Astrocyte of the cerebellum (primary cell): ENCODE measurements at regions not wholly inside any gene's neighbourhood (a gene's known extent, or its start where the extent isn't known, plus 50 kb on each side); places are given as distances from the start of the nearest gene placed in this dataset.

Experiments
- DNase-seq: peaks from one replicate; pipeline ENCODE4 v3.0.0-alpha.2; 2011; ENCODE audit warnings: low read depth
- H3K4me3 ChIP-seq: 2 replicates; pipeline ENCODE4 v1.5.1; 2011; ENCODE audit warnings: mild to moderate bottlenecking, low read depth, low read length, moderate library complexity
- CTCF ChIP-seq: IDR thresholded peaks from 2 replicates; pipeline ENCODE4 v1.5.1; 2012; ENCODE audit warnings: low read length, low read depth, moderate library complexity, mild to moderate bottlenecking; ENCODE audit errors: missing control alignments
- in situ Hi-C: cut with HindIII; loops from 2 replicates; pipeline ENCODE4 v1.10.0; 2017; ENCODE audit warnings: low sequenced_read_pairs

DNA sequence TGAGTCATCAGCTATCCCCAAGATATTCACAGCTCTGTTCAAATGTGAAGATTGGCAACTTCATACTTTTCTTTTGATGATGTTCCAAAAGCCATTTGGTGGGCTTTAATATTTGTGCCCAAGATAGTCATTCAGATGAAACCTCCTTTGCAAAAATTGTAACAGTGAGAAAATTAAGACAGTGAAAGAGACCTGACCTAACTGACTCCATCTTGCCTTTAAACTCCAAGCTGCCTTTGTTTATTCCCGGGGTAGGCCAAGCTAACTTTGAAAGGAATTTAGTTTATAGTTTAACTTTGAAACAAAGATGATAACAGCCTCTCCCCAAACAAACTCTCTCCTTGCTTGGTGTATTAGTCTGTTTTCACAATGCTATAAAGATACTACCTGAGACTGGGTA, 221.1 kb downstream of the KTN1 start:
- in situ Hi-C loops = no loop called here
- no peak overlapping the region for H3K4me3 ChIP-seq
- DNase-seq = no peak
- TF ChIP-seq CTCF = no peak

DNA sequence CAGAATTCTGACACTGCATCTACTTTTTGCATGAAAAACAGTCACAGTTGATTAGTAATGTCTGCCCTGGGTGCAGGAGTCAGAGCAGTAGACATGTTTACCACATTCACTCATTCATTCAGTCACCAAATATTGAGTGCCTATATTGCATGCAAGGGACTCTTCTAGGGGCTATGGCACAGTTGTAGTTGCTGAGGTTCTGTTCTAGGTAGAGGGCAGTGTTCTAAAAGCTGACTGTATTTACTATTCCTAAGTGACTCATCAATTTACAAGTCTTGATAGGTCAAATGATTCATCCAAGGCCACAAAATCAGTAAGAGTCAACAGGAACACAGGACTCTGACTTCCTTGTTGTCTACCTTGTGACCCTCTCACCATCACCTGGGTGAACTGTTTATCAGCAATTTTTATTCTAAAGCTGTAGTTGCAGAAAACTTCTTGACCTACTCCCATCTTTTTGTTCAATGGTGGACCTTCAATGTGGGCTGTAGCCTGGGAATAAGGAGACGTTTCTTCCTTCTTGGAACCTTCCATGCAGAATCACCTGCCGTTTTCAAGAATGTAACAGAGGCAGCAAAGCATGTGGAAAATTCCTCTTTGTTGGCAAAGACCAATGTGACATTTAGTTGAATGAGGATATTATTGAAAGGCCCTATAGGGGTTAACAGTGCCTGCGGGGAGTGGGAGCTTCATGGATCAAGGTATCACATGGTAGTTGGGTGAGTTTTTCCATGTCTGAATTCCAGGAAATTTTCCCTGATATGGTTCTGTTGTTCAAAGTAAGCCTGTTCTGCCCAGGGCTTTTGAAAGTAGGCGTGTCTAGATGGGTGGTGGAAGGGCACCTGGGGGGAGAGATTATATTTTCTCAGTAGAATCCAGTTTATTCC, 223.2 kb downstream of the KTN1 start:
- in situ Hi-C loops = no loop called here
- TF ChIP-seq CTCF = no peak
- H3K4me3 ChIP-seq = no peak overlapping the region
- no peak for DNase-seq

DNA sequence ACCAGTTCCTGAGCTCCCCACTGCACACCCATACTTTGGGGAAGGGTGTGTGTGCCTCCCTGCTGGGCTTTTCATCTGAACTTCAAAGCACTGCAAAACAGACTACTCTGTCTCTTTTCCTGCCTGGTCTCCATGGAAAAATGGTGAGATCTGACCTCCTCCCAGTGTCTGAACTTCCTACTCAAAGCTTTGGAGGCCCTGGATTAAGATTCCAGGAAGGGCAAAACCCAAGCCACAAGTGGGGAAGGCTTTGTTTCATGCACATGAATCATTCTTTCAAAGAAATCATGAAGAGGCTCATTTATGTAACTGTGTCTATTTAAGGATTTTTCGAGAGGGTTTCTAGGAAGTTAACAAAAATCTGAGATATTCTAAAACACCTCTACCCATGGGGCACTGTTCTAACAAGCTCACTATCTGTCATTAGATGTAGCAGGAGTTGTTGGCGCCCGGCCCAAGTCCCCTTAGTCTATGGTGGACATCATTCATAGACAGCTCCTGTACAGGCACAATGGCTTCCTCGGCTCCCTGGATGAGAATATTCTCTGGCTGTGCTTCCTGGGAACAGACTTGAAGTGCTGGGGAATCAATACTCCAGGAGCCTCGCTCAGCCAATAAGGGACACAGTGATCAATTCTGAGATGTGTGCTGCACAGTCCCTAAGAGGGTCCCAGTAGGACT, 224.0 kb downstream of the KTN1 start:
- in situ Hi-C loops = no loop called here
- H3K4me3 ChIP-seq = no peak overlapping the region
- no peak for TF ChIP-seq CTCF
- no peak for DNase-seq

DNA sequence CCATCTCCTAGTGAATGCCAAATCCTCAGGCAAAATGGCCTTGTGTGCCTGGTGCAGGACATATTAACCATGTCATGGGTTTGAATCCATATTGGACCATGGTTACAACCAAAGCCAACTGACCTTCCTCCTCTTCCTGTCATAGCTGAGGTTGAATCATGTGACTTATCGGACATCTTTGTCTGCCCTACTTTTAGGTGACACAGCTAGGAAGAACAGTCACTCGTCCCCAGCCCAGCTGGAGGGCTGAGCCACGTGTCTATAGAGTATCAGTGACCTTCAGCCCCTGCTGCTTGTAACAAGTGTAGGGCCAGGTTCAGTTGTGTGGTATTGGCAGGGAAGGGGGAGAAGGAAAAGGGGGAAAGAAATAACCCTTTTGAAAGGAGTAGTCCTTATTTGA, 225.2 kb downstream of the KTN1 start:
- in situ Hi-C loops = no loop called here
- no peak overlapping the region for H3K4me3 ChIP-seq
- no peak for DNase-seq
- no peak for TF ChIP-seq CTCF

DNA sequence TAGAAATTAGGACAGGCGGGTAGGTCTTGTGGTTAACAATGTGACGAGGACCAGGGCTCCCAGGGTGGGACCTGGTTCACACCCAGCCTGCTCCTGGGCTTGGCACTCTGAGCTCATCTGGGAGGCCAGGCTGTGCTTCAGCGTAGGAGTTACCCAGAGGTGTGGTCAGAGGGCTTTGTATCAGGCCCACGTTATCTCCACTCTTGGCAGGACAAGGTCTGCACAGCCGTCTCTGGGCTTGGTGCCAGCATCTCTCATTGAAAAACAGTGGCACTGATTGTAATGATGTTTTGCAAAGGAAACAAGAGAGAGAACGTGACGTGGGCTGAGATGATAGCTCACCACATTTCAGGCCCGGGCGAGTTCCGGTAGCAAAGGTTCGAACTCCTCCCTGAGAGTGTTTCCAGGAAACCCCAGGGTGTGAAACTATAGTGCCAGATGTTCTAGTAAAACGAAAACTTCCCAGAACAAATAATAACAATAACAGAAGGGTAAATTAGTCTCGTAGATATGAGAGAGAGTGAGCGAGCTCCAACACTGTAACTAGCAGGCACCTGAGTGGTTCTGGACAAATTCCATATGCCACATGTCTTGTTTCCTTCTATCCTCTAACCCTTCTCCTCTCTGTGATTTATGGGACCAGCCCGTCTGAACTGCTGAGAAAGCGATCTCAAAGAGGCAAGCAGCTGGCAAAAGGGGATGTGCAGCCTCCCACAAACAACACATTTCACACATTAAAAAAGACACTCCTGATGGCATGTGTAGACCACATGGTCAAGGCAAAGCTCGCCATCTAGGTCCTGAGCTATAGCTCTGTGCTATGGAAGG, 227.3 kb downstream of the KTN1 start:
- in situ Hi-C loops = no loop called here
- no peak overlapping the region for H3K4me3 ChIP-seq
- no peak for TF ChIP-seq CTCF
- peak; percentile 57 for DNase-seq

DNA sequence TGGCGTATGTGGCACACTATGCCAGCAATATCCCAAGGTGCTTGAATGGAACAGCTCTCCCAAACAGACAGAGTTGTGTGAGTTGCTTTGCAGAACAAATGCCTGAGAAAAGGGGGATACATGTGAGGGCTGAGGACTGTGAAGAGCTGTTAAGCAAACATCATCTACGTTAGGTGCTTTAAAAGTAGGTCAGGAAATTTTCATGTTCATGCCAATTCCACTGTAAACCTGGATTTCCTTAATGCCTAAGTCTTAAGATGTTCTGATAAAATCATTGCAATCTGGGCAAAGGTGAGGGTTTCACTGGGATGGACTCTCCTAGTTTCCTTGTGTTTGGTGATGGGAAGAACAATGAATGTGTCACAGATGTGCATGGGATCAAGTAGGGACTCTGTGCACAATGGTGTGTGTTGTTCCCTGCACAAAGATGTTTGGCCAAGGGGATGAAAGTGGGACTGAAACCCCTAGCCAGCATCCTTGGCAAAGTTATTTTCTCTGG, 227.9 kb downstream of the KTN1 start:
- no peak for TF ChIP-seq CTCF
- H3K4me3 ChIP-seq = no peak overlapping the region
- in situ Hi-C loops = no loop called here
- DNase-seq = no peak
